ENCODE measurements at regions not wholly inside any gene's neighbourhood (a gene's known extent, or its start where the extent isn't known, plus 50 kb on each side); places are given as distances from the start of the nearest gene placed in this dataset.
A peak's percentile ranks its signal among the peaks of the same experiment; 100 is the strongest.

GRCh38 chr13:105937451-105937850 is 598.0 kb downstream of the EFNB2 start:
- no peak for DNase-seq (ENCODE audit: low spot score)
- Histone ChIP-seq H3K27me3 (ENCODE audit: control insufficient read depth in 3 of 3, insufficient read depth in 3 of 3, low read depth in 1 of 3, low read length in 3 of 3) (no peaks in the 10 kb centered on the region), H3K36me3 (replicated peaks in 1 of 2; ENCODE audit: control insufficient read depth in 2 of 2, insufficient read depth in 2 of 2, low read length in 2 of 2) (no peaks in the 10 kb centered on the region), H2BK12ac (ENCODE audit: low read length) (no peak overlapping the region), H2AFZ (ENCODE audit: low read length) (no peak overlapping the region), H3K4ac (ENCODE audit: low read length) (no peak overlapping the region), H3K4me2 (ENCODE audit: insufficient read depth, low read length, poor library complexity, severe bottlenecking) (no peak overlapping the region), H3K4me1 (ENCODE audit: control insufficient read depth in 2 of 2, insufficient read depth in 1 of 2, low read depth in 1 of 2, low read length in 2 of 2) (no peaks in the 10 kb centered on the region), H3K23ac (ENCODE audit: low read depth, low read length, poor library complexity) (no peak overlapping the region), H3K4me3 (ENCODE audit: low read length in 2 of 2) (no peak overlapping the region), H4K8ac (ENCODE audit: low read depth, low read length) (no peak overlapping the region), H3K14ac (ENCODE audit: low read length) (no peak overlapping the region), H3K27ac (replicated peaks; ENCODE audit: low read length) (no peak overlapping the region), H3K9ac (ENCODE audit: low read depth, low read length, poor library complexity) (no peak overlapping the region), H2BK15ac (ENCODE audit: low read length) (no peak overlapping the region), H3K9me3 (replicated peaks in 1 of 2; ENCODE audit: control insufficient read depth in 2 of 2, insufficient read depth in 1 of 2, low read depth in 1 of 2, low read length in 2 of 2) (no peaks in the 10 kb centered on the region), H2BK120ac (ENCODE audit: low read depth, low read length) (no peak overlapping the region), H3K79me1 (ENCODE audit: low read depth, low read length) (no peaks in the 10 kb centered on the region), H3K18ac (ENCODE audit: low read length) (peak overlapping the region; percentile 59), H2AK5ac (ENCODE audit: low read depth, low read length) (no peak overlapping the region), H4K91ac (ENCODE audit: low read depth, low read length, poor library complexity) (no peak overlapping the region), H2BK5ac (ENCODE audit: low read length) (no peak overlapping the region)
- WGBS, 2 donors (ENCODE audit: extremely low coverage in 2 of 2, insufficient read length in 2 of 2, insufficient replicate concordance in 1 of 2) = no CpG with 5 or more reads among the region's 4 CpGs

DNA sequence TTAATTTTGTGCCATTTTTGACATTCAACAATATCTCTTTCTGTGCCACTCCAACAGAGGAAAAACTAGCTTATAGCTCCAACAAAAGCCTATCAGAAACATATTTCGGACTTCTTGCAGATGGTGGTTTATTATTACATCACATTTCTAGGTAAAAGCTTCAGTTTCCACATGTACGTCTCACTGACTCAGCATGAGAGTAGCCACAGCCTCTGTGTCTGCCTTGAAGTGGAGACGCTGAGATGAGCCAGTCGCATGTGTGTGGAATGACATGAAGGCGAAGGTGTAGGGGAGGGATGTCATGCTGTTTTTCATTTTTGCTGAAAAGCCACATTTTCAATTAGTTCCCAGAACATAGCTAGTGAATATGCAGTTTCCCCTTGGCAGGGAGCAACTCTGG is 598.6 kb downstream of the EFNB2 start:
- Histone ChIP-seq H2AK5ac (ENCODE audit: low read depth, low read length) (no peak overlapping the region), H3K36me3 (replicated peaks in 1 of 2; ENCODE audit: control insufficient read depth in 2 of 2, insufficient read depth in 2 of 2, low read length in 2 of 2) (no peaks in the 10 kb centered on the region), H4K91ac (ENCODE audit: low read depth, low read length, poor library complexity) (no peak overlapping the region), H3K4ac (ENCODE audit: low read length) (no peak overlapping the region), H3K4me3 (ENCODE audit: low read length in 2 of 2) (no peak overlapping the region), H3K79me1 (ENCODE audit: low read depth, low read length) (no peaks in the 10 kb centered on the region), H2BK5ac (ENCODE audit: low read length) (no peak overlapping the region), H3K27ac (replicated peaks; ENCODE audit: low read length) (no peak overlapping the region), H2BK12ac (ENCODE audit: low read length) (no peak overlapping the region), H3K9me3 (replicated peaks in 1 of 2; ENCODE audit: control insufficient read depth in 2 of 2, insufficient read depth in 1 of 2, low read depth in 1 of 2, low read length in 2 of 2) (no peaks in the 10 kb centered on the region), H3K23ac (ENCODE audit: low read depth, low read length, poor library complexity) (no peak overlapping the region), H3K18ac (ENCODE audit: low read length) (peak overlapping the region; percentile 77), H2AFZ (ENCODE audit: low read length) (peak overlapping the region; percentile 4), H4K8ac (ENCODE audit: low read depth, low read length) (no peak overlapping the region), H3K4me1 (ENCODE audit: control insufficient read depth in 2 of 2, insufficient read depth in 1 of 2, low read depth in 1 of 2, low read length in 2 of 2) (no peaks in the 10 kb centered on the region), H2BK15ac (ENCODE audit: low read length) (no peak overlapping the region), H3K14ac (ENCODE audit: low read length) (no peak overlapping the region), H3K27me3 (ENCODE audit: control insufficient read depth in 3 of 3, insufficient read depth in 3 of 3, low read depth in 1 of 3, low read length in 3 of 3) (no peaks in the 10 kb centered on the region), H3K4me2 (ENCODE audit: insufficient read depth, low read length, poor library complexity, severe bottlenecking) (no peak overlapping the region), H3K9ac (ENCODE audit: low read depth, low read length, poor library complexity) (no peak overlapping the region), H2BK120ac (ENCODE audit: low read depth, low read length) (no peak overlapping the region)
- no CpG with 5 or more reads among the region's 5 CpGs for WGBS, 2 donors (ENCODE audit: extremely low coverage in 2 of 2, insufficient read length in 2 of 2, insufficient replicate concordance in 1 of 2)
- DNase-seq (ENCODE audit: low spot score) = no peak

DNA sequence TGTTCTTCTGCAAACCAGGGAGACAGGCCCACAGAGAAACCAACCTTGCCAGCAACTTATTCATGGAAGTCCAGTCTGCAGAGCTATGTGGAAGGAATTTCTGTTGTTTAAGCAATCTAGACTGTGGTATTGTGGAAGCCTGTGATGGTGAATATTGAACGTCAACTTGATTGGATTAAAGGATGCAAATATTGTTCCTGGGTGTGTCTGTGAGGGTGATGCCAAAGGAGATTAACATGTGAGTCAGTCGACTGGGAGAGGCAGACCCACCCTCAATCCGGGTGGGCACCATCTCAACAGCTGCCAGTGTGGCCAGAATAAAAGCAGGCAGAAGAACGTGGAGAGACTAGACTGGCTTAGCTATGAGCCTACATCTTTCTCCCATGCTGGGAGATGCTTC is 606.0 kb downstream of the EFNB2 start:
- Histone ChIP-seq H4K91ac (ENCODE audit: low read depth, low read length, poor library complexity) (no peak overlapping the region), H2BK12ac (ENCODE audit: low read length) (no peak overlapping the region), H2BK15ac (ENCODE audit: low read length) (no peak overlapping the region), H2AFZ (ENCODE audit: low read length) (no peak overlapping the region), H3K4me2 (ENCODE audit: insufficient read depth, low read length, poor library complexity, severe bottlenecking) (no peak overlapping the region), H2BK120ac (ENCODE audit: low read depth, low read length) (no peak overlapping the region), H3K18ac (ENCODE audit: low read length) (no peak overlapping the region), H4K8ac (ENCODE audit: low read depth, low read length) (no peak overlapping the region), H3K14ac (ENCODE audit: low read length) (no peak overlapping the region), H3K23ac (ENCODE audit: low read depth, low read length, poor library complexity) (no peak overlapping the region), H3K9me3 (replicated peaks in 1 of 2; ENCODE audit: control insufficient read depth in 2 of 2, insufficient read depth in 1 of 2, low read depth in 1 of 2, low read length in 2 of 2) (no peaks in the 10 kb centered on the region), H3K4ac (ENCODE audit: low read length) (no peak overlapping the region), H2AK5ac (ENCODE audit: low read depth, low read length) (no peak overlapping the region), H3K27me3 (ENCODE audit: control insufficient read depth in 3 of 3, insufficient read depth in 3 of 3, low read depth in 1 of 3, low read length in 3 of 3) (no peaks in the 10 kb centered on the region), H3K27ac (replicated peaks; ENCODE audit: low read length) (no peak overlapping the region), H3K79me1 (ENCODE audit: low read depth, low read length) (no peaks in the 10 kb centered on the region), H3K9ac (ENCODE audit: low read depth, low read length, poor library complexity) (no peak overlapping the region), H3K4me1 (ENCODE audit: control insufficient read depth in 2 of 2, insufficient read depth in 1 of 2, low read depth in 1 of 2, low read length in 2 of 2) (peaks cover 0 to 2% of the 10 kb centered on the region in 2 donors), H3K4me3 (ENCODE audit: low read length in 2 of 2) (no peak overlapping the region), H3K36me3 (replicated peaks in 1 of 2; ENCODE audit: control insufficient read depth in 2 of 2, insufficient read depth in 2 of 2, low read length in 2 of 2) (no peaks in the 10 kb centered on the region), H2BK5ac (ENCODE audit: low read length) (no peak overlapping the region)
- no CpG with 5 or more reads among the region's 4 CpGs for WGBS, 2 donors (ENCODE audit: extremely low coverage in 2 of 2, insufficient read length in 2 of 2, insufficient replicate concordance in 1 of 2)
- DNase-seq (ENCODE audit: low spot score) = no peak

GRCh38 chr13:105928901-105929300 is 606.6 kb downstream of the EFNB2 start:
- Histone ChIP-seq H3K4me3 (ENCODE audit: low read length in 2 of 2) (no peak overlapping the region), H2BK5ac (ENCODE audit: low read length) (no peak overlapping the region), H3K27me3 (ENCODE audit: control insufficient read depth in 3 of 3, insufficient read depth in 3 of 3, low read depth in 1 of 3, low read length in 3 of 3) (no peaks in the 10 kb centered on the region), H3K18ac (ENCODE audit: low read length) (no peak overlapping the region), H3K4me1 (ENCODE audit: control insufficient read depth in 2 of 2, insufficient read depth in 1 of 2, low read depth in 1 of 2, low read length in 2 of 2) (peaks cover 0 to 2% of the 10 kb centered on the region in 2 donors), H4K91ac (ENCODE audit: low read depth, low read length, poor library complexity) (no peak overlapping the region), H2BK15ac (ENCODE audit: low read length) (no peak overlapping the region), H3K14ac (ENCODE audit: low read length) (no peak overlapping the region), H3K9me3 (replicated peaks in 1 of 2; ENCODE audit: control insufficient read depth in 2 of 2, insufficient read depth in 1 of 2, low read depth in 1 of 2, low read length in 2 of 2) (no peaks in the 10 kb centered on the region), H3K79me1 (ENCODE audit: low read depth, low read length) (no peaks in the 10 kb centered on the region), H3K27ac (replicated peaks; ENCODE audit: low read length) (no peak overlapping the region), H2BK120ac (ENCODE audit: low read depth, low read length) (no peak overlapping the region), H4K8ac (ENCODE audit: low read depth, low read length) (no peak overlapping the region), H3K4me2 (ENCODE audit: insufficient read depth, low read length, poor library complexity, severe bottlenecking) (no peak overlapping the region), H3K23ac (ENCODE audit: low read depth, low read length, poor library complexity) (no peak overlapping the region), H2AFZ (ENCODE audit: low read length) (peak overlapping the region; percentile 22), H3K4ac (ENCODE audit: low read length) (no peak overlapping the region), H2BK12ac (ENCODE audit: low read length) (no peak overlapping the region), H3K36me3 (replicated peaks in 1 of 2; ENCODE audit: control insufficient read depth in 2 of 2, insufficient read depth in 2 of 2, low read length in 2 of 2) (no peaks in the 10 kb centered on the region), H3K9ac (ENCODE audit: low read depth, low read length, poor library complexity) (no peak overlapping the region), H2AK5ac (ENCODE audit: low read depth, low read length) (no peak overlapping the region)
- no CpG with 5 or more reads among the region's 4 CpGs for WGBS, 2 donors (ENCODE audit: extremely low coverage in 2 of 2, insufficient read length in 2 of 2, insufficient replicate concordance in 1 of 2)
- DNase-seq (ENCODE audit: low spot score) = no peak

All from neuronal stem cell (in vitro differentiated cells).